ENCODE measurements at regions not wholly inside any gene's neighbourhood (a gene's known extent, or its start where the extent isn't known, plus 50 kb on each side); places are given as distances from the start of the nearest gene placed in this dataset.

GRCh38 chr3:144380849-144381248, 409.2 kb downstream of the DIPK2A start:
- Mint-ChIP-seq H3K4me3 (no peak overlapping the region), H3K36me3 (ENCODE audit: low read depth) (no peaks in the 10 kb centered on the region), H3K9me3 (peaks cover 12% of the 10 kb centered on the region), H3K27me3 (no peaks in the 10 kb centered on the region), H3K4me1 (ENCODE audit: low read depth) (no peaks in the 10 kb centered on the region), H3K27ac (no peak overlapping the region)
- peaks cover 0 to 5% of the 10 kb centered on the region in 2 experiments for H3K9me3 ChIP-seq (ENCODE audit: control insufficient read depth in 1 of 2, insufficient read depth in 1 of 2, low read length in 2 of 2)
- no peak overlapping the region for H3K4me3 ChIP-seq (ENCODE audit: low read length)
- no peak for TF ChIP-seq CTCF (IDR thresholded peaks at IDR 0.05)
- no peak for DNase-seq
- ChIA-PET POLR2A (no interaction called here), CTCF (no interaction called here)
- intact Hi-C loops (cut with DNase I, micrococcal nuclease), result no loop called here
- no peaks in the 10 kb centered on the region for H3K36me3 ChIP-seq (ENCODE audit: insufficient read depth, low read length)
- no peak for ATAC-seq (ENCODE audit: poor library complexity)
- no peaks in the 10 kb centered on the region for H3K27me3 ChIP-seq (ENCODE audit: control insufficient read depth in 1 of 2, insufficient read depth in 2 of 2, low read length in 2 of 2)
- H3K27ac ChIP-seq (ENCODE audit: low read depth in 1 of 2, low read length in 2 of 2), result no peak overlapping the region
- no peaks in the 10 kb centered on the region for H3K4me1 ChIP-seq (ENCODE audit: insufficient read depth, low read length)

GRCh38 chr3:144381607-144382006, 410.0 kb downstream of the DIPK2A start:
- no peaks in the 10 kb centered on the region for H3K27me3 Mint-ChIP-seq
- peaks cover 12% of the 10 kb centered on the region for H3K9me3 Mint-ChIP-seq
- no peak for TF ChIP-seq CTCF (IDR thresholded peaks at IDR 0.05)
- no peak for ATAC-seq (ENCODE audit: poor library complexity)
- DNase-seq, result no peak
- Histone ChIP-seq H3K36me3 (ENCODE audit: insufficient read depth, low read length) (no peaks in the 10 kb centered on the region), H3K27ac (ENCODE audit: low read depth in 1 of 2, low read length in 2 of 2) (no peak overlapping the region), H3K4me1 (ENCODE audit: insufficient read depth, low read length) (no peaks in the 10 kb centered on the region), H3K4me3 (ENCODE audit: low read length) (no peak overlapping the region), H3K9me3 (ENCODE audit: control insufficient read depth in 1 of 2, insufficient read depth in 1 of 2, low read length in 2 of 2) (peaks cover 0 to 5% of the 10 kb centered on the region in 2 experiments), H3K27me3 (ENCODE audit: control insufficient read depth in 1 of 2, insufficient read depth in 2 of 2, low read length in 2 of 2) (no peaks in the 10 kb centered on the region)
- intact Hi-C loops (cut with DNase I, micrococcal nuclease), result no loop called here
- H3K27ac Mint-ChIP-seq, result no peak overlapping the region
- H3K36me3 Mint-ChIP-seq (ENCODE audit: low read depth), result no peaks in the 10 kb centered on the region
- no peaks in the 10 kb centered on the region for H3K4me1 Mint-ChIP-seq (ENCODE audit: low read depth)
- POLR2A ChIA-PET, result no interaction called here
- no peak overlapping the region for H3K4me3 Mint-ChIP-seq
- CTCF ChIA-PET, result no interaction called here

GRCh38 chr3:144384241-144384979, 412.8 kb downstream of the DIPK2A start:
- ChIA-PET POLR2A (no interaction called here), CTCF (no interaction called here)
- Histone ChIP-seq H3K36me3 (ENCODE audit: insufficient read depth, low read length) (no peaks in the 10 kb centered on the region), H3K27me3 (ENCODE audit: control insufficient read depth in 1 of 2, insufficient read depth in 2 of 2, low read length in 2 of 2) (no peaks in the 10 kb centered on the region), H3K4me1 (ENCODE audit: insufficient read depth, low read length) (no peaks in the 10 kb centered on the region), H3K9me3 (ENCODE audit: control insufficient read depth in 1 of 2, insufficient read depth in 1 of 2, low read length in 2 of 2) (no peaks in the 10 kb centered on the region), H3K27ac (ENCODE audit: low read depth in 1 of 2, low read length in 2 of 2) (no peak overlapping the region), H3K4me3 (ENCODE audit: low read length) (no peak overlapping the region)
- no peak for TF ChIP-seq CTCF (IDR thresholded peaks at IDR 0.05)
- ATAC-seq (ENCODE audit: poor library complexity), result no peak
- Mint-ChIP-seq H3K36me3 (ENCODE audit: low read depth) (no peaks in the 10 kb centered on the region), H3K27me3 (no peaks in the 10 kb centered on the region), H3K4me3 (no peak overlapping the region), H3K4me1 (ENCODE audit: low read depth) (no peaks in the 10 kb centered on the region), H3K9me3 (peaks cover 4% of the 10 kb centered on the region), H3K27ac (no peak overlapping the region)
- intact Hi-C loops (cut with DNase I, micrococcal nuclease), result no loop called here
- no peak for DNase-seq
